ENCODE measurements at regions not wholly inside any gene's neighbourhood (a gene's known extent, or its start where the extent isn't known, plus 50 kb on each side); places are given as distances from the start of the nearest gene placed in this dataset.

DNA sequence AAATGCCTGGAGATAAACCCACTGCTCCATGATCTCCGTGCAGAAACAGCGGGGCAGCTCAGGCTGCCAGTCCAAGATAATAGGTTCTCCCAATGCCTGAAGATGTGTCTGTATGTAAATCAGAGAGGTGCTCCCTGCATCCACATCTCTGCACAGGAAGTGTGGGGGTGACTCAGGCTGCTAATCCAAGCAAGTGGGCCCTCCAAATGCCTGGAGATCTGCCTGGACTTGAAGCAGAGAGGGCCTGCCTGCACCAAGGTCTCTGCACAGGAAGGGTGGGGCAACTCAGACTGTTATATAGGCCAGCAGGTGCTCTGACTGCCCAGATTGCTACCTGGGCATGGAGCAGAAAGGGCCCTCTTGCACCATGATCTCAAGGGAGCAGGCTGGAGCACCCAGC, 504.7 kb downstream of the LRFN5 start:
- H3K4me1 ChIP-seq (ENCODE audit: control insufficient read depth, insufficient read depth, low read length): no peaks in the 10 kb centered on the region; the same call in 1 of the 2 replicates
- no peaks in the 10 kb centered on the region for H3K9me1 ChIP-seq (ENCODE audit: insufficient read depth, low read length)
- H2BK120ac ChIP-seq (ENCODE audit: low read depth, low read length): no peak overlapping the region
- H3K36me3 ChIP-seq (ENCODE audit: control insufficient read depth, insufficient read depth, low read length): no peaks in the 10 kb centered on the region
- H3K9ac ChIP-seq (ENCODE audit: low read depth, low read length): no peak overlapping the region
- H4K20me1 ChIP-seq (ENCODE audit: insufficient read depth, low read length): no peaks in the 10 kb centered on the region
- no peak overlapping the region for H3K4me3 ChIP-seq (ENCODE audit: insufficient read depth, low read depth, low read length)
- WGBS, 2 experiments (ENCODE audit: extremely low coverage in 2 of 2, insufficient read length in 1 of 2): no CpG with 5 or more reads among the region's 2 CpGs
- H2AFZ ChIP-seq (replicated peaks; ENCODE audit: low read length, poor library complexity): no peak overlapping the region
- no peaks in the 10 kb centered on the region for H3K79me1 ChIP-seq (ENCODE audit: low read depth in 1 of 2, low read length in 2 of 2)
- H3K27ac ChIP-seq (ENCODE audit: insufficient read depth, low read length): no peak overlapping the region
- H3K4me2 ChIP-seq (ENCODE audit: low read depth, low read length): no peak overlapping the region
- no peak overlapping the region for H3K23ac ChIP-seq (ENCODE audit: low read depth, low read length)
- H4K91ac ChIP-seq (ENCODE audit: insufficient read depth, low read depth, low read length): no peak overlapping the region
- H3K56ac ChIP-seq (ENCODE audit: extremely low read depth, insufficient read depth, low read length): no peak overlapping the region
- H2AK5ac ChIP-seq (ENCODE audit: low read depth, low read length): no peak overlapping the region
- BruUV-seq (replicated peaks): no TSS peak
- no peak overlapping the region for H2BK5ac ChIP-seq (ENCODE audit: low read depth, low read length, poor library complexity, severe bottlenecking)
- H3K14ac ChIP-seq (replicated peaks; ENCODE audit: low read depth, low read length): no peak overlapping the region
- ATAC-seq (ENCODE audit: low read depth) (no peak), DNase-seq (no peak)
- H3K4ac ChIP-seq (ENCODE audit: low read depth, low read length): no peak overlapping the region
- dilution Hi-C loops (cut with HindIII; ENCODE audit: low sequenced_read_pairs, unreplicated experiment): no loop called here
- H3K18ac ChIP-seq (ENCODE audit: low read depth, low read length): no peak overlapping the region
- H2BK20ac ChIP-seq (ENCODE audit: low read depth, low read length): no peak overlapping the region
- no peaks in the 10 kb centered on the region for H3K27me3 ChIP-seq (ENCODE audit: control insufficient read depth, insufficient read depth, low read length)
- peaks cover 4% of the 10 kb centered on the region; the same call in 1 of the 2 replicates for H3K9me3 ChIP-seq (ENCODE audit: control insufficient read depth, insufficient read depth, low read length)
- ChIA-PET CTCF (no interaction called here), POLR2A (ENCODE audit: unreplicated experiment) (no interaction called here)
- H4K5ac ChIP-seq (ENCODE audit: low read depth, low read length): no peak overlapping the region
- in situ Hi-C loops (cut with MboI; ENCODE audit: low sequenced_read_pairs): loop anchor here (25.0 kb wide), 1 partner anchor 901 kb away; no protein-coding TSS in a partner anchor
- TF ChIP-seq POLR2A (IDR thresholded peaks at IDR 0.05; ENCODE audit: low read depth, low read length): no peak
- TF ChIP-seq MAZ (IDR thresholded peaks at IDR 0.05; ENCODE audit: borderline replicate concordance, low read depth, low read length): no peak
- TF ChIP-seq RFX5 (IDR thresholded peaks at IDR 0.05; ENCODE audit: low read depth, low read length): no peak
- TF ChIP-seq, protein P1, sequence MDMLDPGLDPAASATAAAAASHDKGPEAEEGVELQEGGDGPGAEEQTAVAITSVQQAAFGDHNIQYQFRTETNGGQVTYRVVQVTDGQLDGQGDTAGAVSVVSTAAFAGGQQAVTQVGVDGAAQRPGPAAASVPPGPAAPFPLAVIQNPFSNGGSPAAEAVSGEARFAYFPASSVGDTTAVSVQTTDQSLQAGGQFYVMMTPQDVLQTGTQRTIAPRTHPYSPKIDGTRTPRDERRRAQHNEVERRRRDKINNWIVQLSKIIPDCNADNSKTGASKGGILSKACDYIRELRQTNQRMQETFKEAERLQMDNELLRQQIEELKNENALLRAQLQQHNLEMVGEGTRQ (IDR thresholded peaks at IDR 0.05; ENCODE audit: low read depth, low read length): no peak
- TF ChIP-seq FOS (IDR thresholded peaks at IDR 0.05; ENCODE audit: low read depth, low read length): no peak
- no peak for TF ChIP-seq MXI1 (IDR thresholded peaks at IDR 0.05; ENCODE audit: borderline replicate concordance, low read depth, low read length)
- TF ChIP-seq SMC3 (IDR thresholded peaks at IDR 0.05; ENCODE audit: low read depth, low read length): no peak
- no peak for TF ChIP-seq RCOR1 (IDR thresholded peaks at IDR 0.05; ENCODE audit: insufficient replicate concordance, low read length)
- TF ChIP-seq, protein P2, sequence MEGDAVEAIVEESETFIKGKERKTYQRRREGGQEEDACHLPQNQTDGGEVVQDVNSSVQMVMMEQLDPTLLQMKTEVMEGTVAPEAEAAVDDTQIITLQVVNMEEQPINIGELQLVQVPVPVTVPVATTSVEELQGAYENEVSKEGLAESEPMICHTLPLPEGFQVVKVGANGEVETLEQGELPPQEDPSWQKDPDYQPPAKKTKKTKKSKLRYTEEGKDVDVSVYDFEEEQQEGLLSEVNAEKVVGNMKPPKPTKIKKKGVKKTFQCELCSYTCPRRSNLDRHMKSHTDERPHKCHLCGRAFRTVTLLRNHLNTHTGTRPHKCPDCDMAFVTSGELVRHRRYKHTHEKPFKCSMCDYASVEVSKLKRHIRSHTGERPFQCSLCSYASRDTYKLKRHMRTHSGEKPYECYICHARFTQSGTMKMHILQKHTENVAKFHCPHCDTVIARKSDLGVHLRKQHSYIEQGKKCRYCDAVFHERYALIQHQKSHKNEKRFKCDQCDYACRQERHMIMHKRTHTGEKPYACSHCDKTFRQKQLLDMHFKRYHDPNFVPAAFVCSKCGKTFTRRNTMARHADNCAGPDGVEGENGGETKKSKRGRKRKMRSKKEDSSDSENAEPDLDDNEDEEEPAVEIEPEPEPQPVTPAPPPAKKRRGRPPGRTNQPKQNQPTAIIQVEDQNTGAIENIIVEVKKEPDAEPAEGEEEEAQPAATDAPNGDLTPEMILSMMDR (conservative IDR thresholded peaks at IDR 0.05; ENCODE audit: low read depth, low read length): no peak
- TF ChIP-seq NFE2L2 (IDR thresholded peaks at IDR 0.05; ENCODE audit: low read depth, low read length): no peak
- TF ChIP-seq CEBPB (IDR thresholded peaks at IDR 0.05; ENCODE audit: low read depth, low read length): no peak
- no peak for TF ChIP-seq CHD1 (IDR thresholded peaks at IDR 0.05; ENCODE audit: low read depth, low read length)
- no peak overlapping the region for H2BK15ac ChIP-seq (ENCODE audit: low read depth, low read length)
- intact Hi-C loops (cut with micrococcal nuclease): loop anchor here (5.0 kb wide), 2 partner anchors 111 to 896 kb away; no protein-coding TSS in a partner anchor
- no peak overlapping the region for H4K8ac ChIP-seq (ENCODE audit: low read depth in 2 of 2, low read length in 2 of 2)
- no peak overlapping the region for H2AK9ac ChIP-seq (replicated peaks; ENCODE audit: low read depth, low read length, poor library complexity)
